GM18517 (cell line): ENCODE measurements at regions not wholly inside any gene's neighbourhood (a gene's known extent, or its start where the extent isn't known, plus 50 kb on each side); places are given as distances from the start of the nearest gene placed in this dataset.

Experiments
- ATAC-seq: cut with Tn5 transposase; IDR thresholded peaks from one replicate; pipeline ENCODE4 v1.9.1; 2021; ENCODE audit warnings: mild to moderate bottlenecking, moderate library complexity; ENCODE audit not compliant: unreplicated experiment

GRCh38 chr2:241924069-241924908 lies 54.8 kb downstream of the RTP5 start:
- no peak for ATAC-seq

DNA sequence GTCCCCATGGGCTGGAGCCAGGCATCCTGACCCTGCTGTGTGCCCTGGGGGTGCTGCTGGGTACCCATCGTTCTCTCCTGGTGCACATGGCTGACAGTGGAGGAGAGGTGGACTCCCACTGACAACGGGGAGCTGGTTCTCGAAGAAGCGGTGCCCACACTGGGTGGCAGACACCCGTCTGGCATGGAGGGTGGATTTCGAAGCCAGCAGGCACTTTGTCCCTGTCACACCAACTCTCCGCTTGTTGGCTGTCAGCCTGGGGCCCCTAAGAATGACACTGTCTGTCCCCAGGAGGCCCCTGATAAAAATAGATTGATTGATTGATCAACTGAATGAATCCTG lies 55.4 kb downstream of the RTP5 start:
- no peak for ATAC-seq

- no peak for ATAC-seq
Observed at GRCh38 chr2:241925277-241925676, 55.7 kb downstream of the RTP5 start.

GRCh38 chr2:241925821-241926441 lies 56.4 kb downstream of the RTP5 start:
- no peak for ATAC-seq

DNA sequence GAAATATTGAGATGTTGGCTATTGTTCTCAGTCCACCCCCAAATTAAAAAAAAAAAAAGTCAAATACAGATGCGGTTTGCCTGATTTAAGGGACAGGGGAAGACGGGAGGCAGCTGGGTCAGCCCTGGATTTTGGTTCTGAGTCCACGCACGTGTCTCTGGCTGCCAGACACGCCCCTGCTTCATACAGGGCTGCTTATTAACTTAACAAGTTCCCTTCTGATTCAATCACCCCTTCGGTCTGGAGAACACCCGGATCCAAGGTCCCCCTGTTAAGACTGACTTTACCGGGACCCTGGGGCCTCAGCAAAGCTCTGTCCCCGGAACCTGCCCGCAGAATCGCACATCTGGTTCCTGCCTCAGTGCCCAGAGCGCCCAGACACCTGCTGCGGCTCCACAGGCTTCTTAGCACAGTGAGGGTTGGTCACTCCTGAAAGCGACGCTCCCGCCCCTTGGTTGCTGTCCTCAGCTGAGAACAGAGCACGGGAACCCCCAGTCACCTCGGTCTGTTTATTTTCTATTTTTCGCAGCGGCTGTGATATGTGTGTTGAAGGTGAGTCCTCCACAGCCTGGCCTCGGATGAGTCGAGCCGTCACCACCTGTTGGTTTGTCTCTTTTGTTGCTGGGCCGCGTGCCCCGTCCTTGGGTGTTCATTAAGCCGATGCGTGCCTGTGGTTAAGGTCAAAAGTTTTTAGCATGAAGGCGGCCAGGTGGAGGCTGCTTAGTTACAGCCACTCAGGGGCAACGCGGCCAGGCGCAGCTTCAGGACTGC lies 57.2 kb downstream of the RTP5 start:
- ATAC-seq = no peak

DNA sequence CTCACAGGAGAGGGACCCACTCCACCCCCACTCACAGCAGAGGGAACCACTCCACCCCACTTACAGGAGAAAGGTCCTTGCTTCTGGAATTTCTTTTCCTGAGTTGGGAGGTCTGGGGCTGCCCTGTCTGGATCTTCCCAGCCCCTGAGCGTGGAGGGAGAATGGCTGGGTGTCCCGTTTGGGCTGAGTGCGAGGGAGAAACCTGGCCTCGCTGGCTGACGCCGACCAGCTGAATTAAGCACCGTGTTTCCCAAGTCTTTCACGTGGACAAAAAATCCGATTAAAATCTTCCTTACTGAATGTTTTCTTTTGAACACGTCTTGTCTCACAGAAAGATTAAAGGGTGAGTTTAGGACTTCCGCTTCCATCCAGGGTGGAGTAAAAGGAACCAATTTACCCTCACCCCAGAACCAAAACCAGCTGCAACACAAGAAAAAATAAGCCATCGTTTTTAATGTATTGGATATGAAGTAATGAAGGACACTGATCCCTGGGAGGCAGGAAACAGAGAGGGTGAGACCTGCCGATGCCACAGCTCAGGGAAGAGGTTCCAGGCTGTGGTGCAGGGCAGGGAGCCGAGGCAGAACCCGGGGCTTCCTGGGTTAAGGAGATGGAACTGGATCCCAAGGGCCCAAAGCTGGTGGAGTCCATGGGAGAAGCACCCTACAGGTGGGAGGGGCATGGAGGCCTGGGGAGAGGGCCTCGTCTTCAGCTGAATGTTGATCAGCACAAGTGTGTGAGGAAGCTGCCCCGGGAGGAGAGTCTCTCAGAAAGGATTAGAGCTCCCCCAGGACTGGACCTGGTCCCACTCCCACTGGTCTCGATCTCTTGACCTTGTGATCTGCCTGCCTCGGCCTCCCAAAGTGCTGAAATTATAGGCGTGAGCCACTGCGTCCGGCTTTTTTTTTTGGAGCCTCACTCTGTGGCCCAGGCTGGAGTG lies 60.3 kb downstream of the RTP5 start:
- no peak for ATAC-seq

- no peak for ATAC-seq
Observed at GRCh38 chr2:241931084-241931975, 61.8 kb downstream of the RTP5 start.

DNA sequence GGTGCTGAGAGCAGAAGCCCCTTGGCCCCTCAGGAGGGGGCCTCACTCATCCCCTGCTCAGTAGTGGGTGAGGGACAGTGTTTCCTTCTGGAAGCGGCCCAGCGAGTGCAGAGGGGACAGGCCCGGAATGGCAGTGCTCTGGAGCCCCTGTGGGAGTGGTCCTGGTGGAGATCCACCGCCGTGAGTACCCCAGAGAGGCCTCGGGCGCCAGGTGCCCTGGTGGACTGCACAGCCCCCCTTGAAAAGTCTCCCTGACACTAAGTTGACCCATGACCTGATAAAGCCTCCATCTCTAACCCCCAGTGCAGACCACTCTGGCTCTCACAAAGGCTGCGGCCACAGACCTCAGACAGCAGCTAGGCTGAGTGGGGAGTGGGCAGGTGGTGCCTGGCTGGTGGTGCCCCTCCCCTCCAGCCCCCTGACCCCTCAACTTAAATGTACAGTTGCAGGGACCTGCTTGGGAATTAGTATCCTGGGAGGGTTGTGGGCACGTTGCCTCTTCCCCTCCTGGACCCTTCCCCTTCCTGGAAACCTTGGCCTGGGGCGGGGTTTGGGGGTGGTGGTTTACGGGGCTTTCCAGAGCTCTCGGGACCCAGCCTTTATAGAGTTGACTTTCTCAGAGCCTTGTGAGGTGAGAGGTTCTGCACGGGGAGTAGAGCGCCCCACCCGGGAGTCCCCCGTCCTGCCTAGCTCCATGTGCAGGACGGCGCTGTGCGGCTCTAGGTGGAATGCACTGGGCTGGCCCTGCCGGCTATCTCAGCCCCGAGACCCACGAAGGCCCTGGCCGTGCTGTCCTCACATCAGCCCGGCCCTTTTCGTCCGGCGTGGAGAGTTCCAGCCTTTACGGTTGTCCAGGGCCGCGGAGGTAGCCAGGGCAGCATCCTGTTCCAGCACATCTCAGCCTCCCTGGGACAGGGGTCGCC lies 62.7 kb downstream of the RTP5 start:
- no peak for ATAC-seq

DNA sequence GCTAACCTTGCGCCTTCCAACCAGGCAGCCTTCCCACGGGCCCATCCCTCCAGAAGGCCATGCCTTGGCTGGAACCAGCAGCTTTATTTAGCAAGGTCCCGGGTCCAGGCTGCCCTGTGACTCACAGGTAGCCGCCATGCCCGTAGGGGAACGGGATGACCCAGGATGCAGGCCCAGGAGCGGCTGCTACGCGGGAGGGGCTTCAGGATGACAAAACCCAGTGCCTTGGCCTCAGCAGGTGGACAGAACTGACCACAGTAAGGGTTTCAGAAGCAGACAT lies 63.3 kb downstream of the RTP5 start:
- no peak for ATAC-seq

GRCh38 chr2:241933179-241933911 lies 63.8 kb downstream of the RTP5 start:
- ATAC-seq = no peak

GRCh38 chr2:241935314-241935713 lies 65.8 kb downstream of the RTP5 start:
- no peak for ATAC-seq

GRCh38 chr2:241935774-241936173 lies 66.2 kb downstream of the RTP5 start:
- ATAC-seq = no peak

- ATAC-seq = no peak
Observed at GRCh38 chr2:241936457-241937133, 67.1 kb downstream of the RTP5 start.

DNA sequence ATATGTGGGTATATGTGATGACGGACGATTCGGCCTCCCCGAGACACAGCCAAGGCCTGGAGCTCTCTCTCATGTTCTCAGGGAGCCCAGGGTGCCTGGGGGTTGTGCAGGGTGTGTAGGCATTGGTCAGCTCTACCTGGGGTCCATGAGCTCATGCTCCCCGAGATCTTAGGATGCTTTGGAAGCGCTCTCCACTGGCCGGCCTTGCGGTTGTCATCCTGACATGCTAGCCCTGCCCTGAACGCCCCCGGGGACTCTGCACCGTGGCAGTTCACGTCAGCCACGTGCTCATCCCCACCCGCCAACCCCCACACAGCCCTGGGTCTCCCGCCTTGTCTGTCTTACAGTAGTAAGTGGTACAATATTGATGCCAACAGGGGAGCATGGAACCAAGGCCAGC lies 67.8 kb downstream of the RTP5 start:
- no peak for ATAC-seq

GRCh38 chr2:241939541-241939940 lies 70.0 kb downstream of the RTP5 start:
- ATAC-seq = no peak

DNA sequence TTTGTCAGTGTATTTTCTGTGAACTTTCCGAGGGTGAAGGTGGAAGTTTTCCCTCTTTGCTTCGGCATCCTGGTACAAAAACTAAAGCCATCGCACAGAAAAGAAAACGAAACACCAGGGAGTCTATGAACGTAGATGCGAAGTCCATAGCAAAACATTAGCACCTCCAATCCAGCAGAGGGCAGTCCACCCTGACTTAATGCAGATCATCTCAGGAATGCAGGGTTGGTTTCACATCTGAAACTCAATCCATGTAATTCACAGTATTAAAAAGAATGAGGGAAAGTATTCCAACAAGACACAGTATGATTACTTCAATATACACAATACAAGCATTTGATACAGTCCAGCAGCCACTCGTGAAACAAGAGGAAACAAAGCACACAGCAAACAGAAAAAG lies 70.8 kb downstream of the RTP5 start:
- ATAC-seq = no peak

- ATAC-seq = no peak
Observed at GRCh38 chr2:241941691-241942301, 72.3 kb downstream of the RTP5 start.
